Suprapubic skin (tissue), 3 donors: ENCODE measurements at regions not wholly inside any gene's neighbourhood (a gene's known extent, or its start where the extent isn't known, plus 50 kb on each side); places are given as distances from the start of the nearest gene placed in this dataset.

Experiments used
- POLR2AphosphoS5 ChIP-seq, 3 donors: sonication (generic); formaldehyde crosslinking; IDR thresholded peaks; one replicate each; pipeline ENCODE4 v1.6.1; 2017; ENCODE audit warnings: antibody characterized with exemption in 3 of 3
- TF ChIP-seq, protein P1 (sequence below), 2 donors: fragments of 200-600 bp in 1 of 2; fragments of 450-650 bp in 1 of 2; sonication (generic) in 1 of 2; IDR thresholded peaks; one replicate each; pipeline ENCODE4 v1.5.1; 2016 to 2019; ENCODE audit warnings: antibody characterized with exemption in 2 of 2, mild to moderate bottlenecking in 1 of 2, moderate library complexity in 1 of 2

DNA sequence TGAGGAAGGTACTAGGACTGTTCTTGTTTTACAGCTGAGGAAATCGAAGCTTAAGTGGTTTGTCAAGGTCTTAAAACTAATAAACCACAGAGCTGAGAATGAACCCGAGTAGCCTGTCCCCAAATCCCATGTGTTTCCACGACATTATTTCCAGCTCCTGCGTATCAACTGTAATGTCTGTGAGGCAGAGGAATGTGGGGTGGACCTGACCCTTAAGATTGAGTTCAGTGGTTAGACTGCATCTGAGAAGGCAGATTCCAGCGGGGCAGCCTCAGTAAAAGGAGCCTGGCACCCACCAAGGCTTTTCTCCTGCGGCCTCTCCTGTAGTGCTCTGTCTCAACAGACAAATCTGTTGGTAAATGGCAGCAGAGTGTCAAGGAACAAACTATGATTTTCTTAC, 81.9 kb upstream of the TMEM178A start:
- TF ChIP-seq, protein P1, sequence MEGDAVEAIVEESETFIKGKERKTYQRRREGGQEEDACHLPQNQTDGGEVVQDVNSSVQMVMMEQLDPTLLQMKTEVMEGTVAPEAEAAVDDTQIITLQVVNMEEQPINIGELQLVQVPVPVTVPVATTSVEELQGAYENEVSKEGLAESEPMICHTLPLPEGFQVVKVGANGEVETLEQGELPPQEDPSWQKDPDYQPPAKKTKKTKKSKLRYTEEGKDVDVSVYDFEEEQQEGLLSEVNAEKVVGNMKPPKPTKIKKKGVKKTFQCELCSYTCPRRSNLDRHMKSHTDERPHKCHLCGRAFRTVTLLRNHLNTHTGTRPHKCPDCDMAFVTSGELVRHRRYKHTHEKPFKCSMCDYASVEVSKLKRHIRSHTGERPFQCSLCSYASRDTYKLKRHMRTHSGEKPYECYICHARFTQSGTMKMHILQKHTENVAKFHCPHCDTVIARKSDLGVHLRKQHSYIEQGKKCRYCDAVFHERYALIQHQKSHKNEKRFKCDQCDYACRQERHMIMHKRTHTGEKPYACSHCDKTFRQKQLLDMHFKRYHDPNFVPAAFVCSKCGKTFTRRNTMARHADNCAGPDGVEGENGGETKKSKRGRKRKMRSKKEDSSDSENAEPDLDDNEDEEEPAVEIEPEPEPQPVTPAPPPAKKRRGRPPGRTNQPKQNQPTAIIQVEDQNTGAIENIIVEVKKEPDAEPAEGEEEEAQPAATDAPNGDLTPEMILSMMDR (IDR thresholded peaks at IDR 0.05), result no peak
- TF ChIP-seq POLR2AphosphoS5 (IDR thresholded peaks at IDR 0.05), result no peak
